GM12865 (cell line): ENCODE measurements at regions not wholly inside any gene's neighbourhood (a gene's known extent, or its start where the extent isn't known, plus 50 kb on each side); places are given as distances from the start of the nearest gene placed in this dataset.
A peak's percentile ranks its signal among the peaks of the same experiment; 100 is the strongest.

Experiments used
- DNase-seq: peaks from one replicate; pipeline ENCODE4 v3.0.0; 2010; ENCODE audit warnings: low read depth
- H3K4me3 ChIP-seq: 2 replicates; pipeline ENCODE4 v1.5.1; 2011; ENCODE audit warnings: mild to moderate bottlenecking, low read depth, low read length, control low read depth
- CTCF ChIP-seq: IDR thresholded peaks from 2 replicates; pipeline ENCODE4 v1.5.1; 2011; ENCODE audit warnings: low read length, control low read depth, low read depth, inconsistent platforms; ENCODE audit not compliant: insufficient read depth; ENCODE audit errors: missing control alignments

GRCh38 chr14:22487941-22488340, 101.1 kb downstream of the DAD1 start:
- TF ChIP-seq CTCF = no peak
- peak overlapping the region; percentile 65 for H3K4me3 ChIP-seq
- peak; percentile 55 for DNase-seq

GRCh38 chr14:22487401-22487800, 101.6 kb downstream of the DAD1 start:
- no peak for TF ChIP-seq CTCF
- no peak for DNase-seq
- peak overlapping the region; percentile 65 for H3K4me3 ChIP-seq

- H3K4me3 ChIP-seq = peak overlapping the region; percentile 65
- no peak for DNase-seq
- no peak for TF ChIP-seq CTCF
Observed at GRCh38 chr14:22486675-22487074, 102.3 kb downstream of the DAD1 start.

GRCh38 chr14:22485649-22486048, 103.4 kb downstream of the DAD1 start:
- DNase-seq = no peak

GRCh38 chr14:22485178-22485577, 103.8 kb downstream of the DAD1 start:
- no peak for TF ChIP-seq CTCF
- H3K4me3 ChIP-seq = peak overlapping the region; percentile 65
- peak; percentile 41 for DNase-seq

More at GRCh38 chr14:22485649-22486048, 103.4 kb downstream of the DAD1 start:
- peak overlapping the region; percentile 65 for H3K4me3 ChIP-seq
- no peak for TF ChIP-seq CTCF

- DNase-seq = no peak
- peak overlapping the region; percentile 65 for H3K4me3 ChIP-seq
- TF ChIP-seq CTCF = no peak
Observed at GRCh38 chr14:22484632-22485031, 104.4 kb downstream of the DAD1 start.

- DNase-seq = peak; percentile 76
- H3K4me3 ChIP-seq = peak overlapping the region; percentile 65
- TF ChIP-seq CTCF = no peak
Observed at GRCh38 chr14:22483863-22484593, 105.0 kb downstream of the DAD1 start.
